AG04449 (cell line): ENCODE measurements at regions not wholly inside any gene's neighbourhood (a gene's known extent, or its start where the extent isn't known, plus 50 kb on each side); places are given as distances from the start of the nearest gene placed in this dataset.

Experiments used
- CTCF ChIA-PET: fragments of 350-600 bp; formaldehyde crosslinking; extraction: SDS; loops from one replicate; lab custom pipeline; 2021; ENCODE audit warnings: antibody characterized with exemption; lab: Yijun Ruan, JAX
- POLR2A ChIA-PET: fragments of 400-600, 350-600 bp; formaldehyde crosslinking; extraction: SDS; loops from one replicate; lab custom pipeline; 2020; ENCODE audit warnings: antibody characterized with exemption, inconsistent platforms; lab: Yijun Ruan, JAX
- DNase-seq: peaks from one replicate; pipeline ENCODE4 v3.0.0-alpha.2; 2010; ENCODE audit warnings: low read depth, low spot score
- H3K4me3 ChIP-seq: 2 replicates; pipeline ENCODE4 v1.5.1; 2011; ENCODE audit warnings: low read depth, mild to moderate bottlenecking, control low read depth, low read length
- TF ChIP-seq, protein P1 (sequence below): IDR thresholded peaks from one replicate; pipeline ENCODE4 v1.5.1; 2011; ENCODE audit warnings: mild to moderate bottlenecking, moderate library complexity, low read length, control low read depth, inconsistent platforms; ENCODE audit not compliant: insufficient read depth; ENCODE audit errors: missing control alignments

GRCh38 chr13:67351909-67352308 is 121.8 kb upstream of the PCDH9 start:
- DNase-seq, result no peak
- ChIA-PET POLR2A (no interaction called here), CTCF (no interaction called here)
- no peak overlapping the region for H3K4me3 ChIP-seq
- TF ChIP-seq, protein P1, sequence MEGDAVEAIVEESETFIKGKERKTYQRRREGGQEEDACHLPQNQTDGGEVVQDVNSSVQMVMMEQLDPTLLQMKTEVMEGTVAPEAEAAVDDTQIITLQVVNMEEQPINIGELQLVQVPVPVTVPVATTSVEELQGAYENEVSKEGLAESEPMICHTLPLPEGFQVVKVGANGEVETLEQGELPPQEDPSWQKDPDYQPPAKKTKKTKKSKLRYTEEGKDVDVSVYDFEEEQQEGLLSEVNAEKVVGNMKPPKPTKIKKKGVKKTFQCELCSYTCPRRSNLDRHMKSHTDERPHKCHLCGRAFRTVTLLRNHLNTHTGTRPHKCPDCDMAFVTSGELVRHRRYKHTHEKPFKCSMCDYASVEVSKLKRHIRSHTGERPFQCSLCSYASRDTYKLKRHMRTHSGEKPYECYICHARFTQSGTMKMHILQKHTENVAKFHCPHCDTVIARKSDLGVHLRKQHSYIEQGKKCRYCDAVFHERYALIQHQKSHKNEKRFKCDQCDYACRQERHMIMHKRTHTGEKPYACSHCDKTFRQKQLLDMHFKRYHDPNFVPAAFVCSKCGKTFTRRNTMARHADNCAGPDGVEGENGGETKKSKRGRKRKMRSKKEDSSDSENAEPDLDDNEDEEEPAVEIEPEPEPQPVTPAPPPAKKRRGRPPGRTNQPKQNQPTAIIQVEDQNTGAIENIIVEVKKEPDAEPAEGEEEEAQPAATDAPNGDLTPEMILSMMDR, result no peak

DNA sequence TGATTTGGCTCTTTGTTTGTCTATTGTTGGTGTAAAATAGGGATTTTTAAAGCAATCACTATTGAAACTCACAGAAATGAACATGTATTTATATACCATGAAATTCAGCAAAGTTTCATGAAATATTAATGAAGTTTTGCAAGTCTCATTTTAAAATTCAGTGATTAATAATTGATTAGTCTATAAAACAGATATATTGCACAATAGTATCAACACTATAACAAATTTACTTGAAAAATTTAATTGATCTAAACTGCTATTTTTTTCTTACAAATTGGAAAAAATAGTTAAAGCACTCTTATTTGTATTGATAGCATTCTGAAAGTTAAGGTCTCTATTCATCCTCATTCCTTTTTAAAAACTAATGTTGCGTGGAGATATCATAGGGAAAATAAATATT is 121.0 kb upstream of the PCDH9 start:
- TF ChIP-seq, protein P1, result no peak
- H3K4me3 ChIP-seq, result no peak overlapping the region
- ChIA-PET POLR2A (no interaction called here), CTCF (no interaction called here)
- no peak for DNase-seq

- no peak for DNase-seq
- H3K4me3 ChIP-seq, result no peak overlapping the region
- CTCF ChIA-PET, result no interaction called here
- TF ChIP-seq, protein P1, result no peak
- POLR2A ChIA-PET, result no interaction called here
These were observed 113.6 kb upstream of the PCDH9 start for GRCh38 chr13:67343777-67344176.

DNA sequence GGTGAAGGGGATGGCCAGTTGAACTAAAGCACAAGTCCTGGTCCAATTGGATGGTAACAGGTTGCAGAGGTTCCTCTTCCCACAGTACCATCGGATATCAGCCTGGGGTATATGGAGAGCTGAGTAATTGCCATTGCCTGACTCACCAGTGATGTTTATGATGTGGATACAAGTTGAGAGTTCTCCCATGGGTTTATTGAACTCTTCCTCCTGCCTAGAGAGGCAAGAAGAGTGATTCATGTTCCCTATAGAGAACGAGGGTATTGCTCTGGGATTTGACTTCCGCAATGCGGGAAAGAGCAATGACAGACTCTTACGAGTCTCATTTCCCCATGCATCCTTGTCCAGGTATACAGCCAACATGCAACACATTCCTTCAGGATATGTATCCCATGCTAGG is 111.3 kb upstream of the PCDH9 start:
- DNase-seq, result no peak
- TF ChIP-seq, protein P1, result no peak
- CTCF ChIA-PET, result no interaction called here
- H3K4me3 ChIP-seq, result no peak overlapping the region
- POLR2A ChIA-PET, result no interaction called here

GRCh38 chr13:67330149-67330548 is 100.0 kb upstream of the PCDH9 start:
- ChIA-PET POLR2A (no interaction called here), CTCF (no interaction called here)
- TF ChIP-seq, protein P1, result no peak
- no peak overlapping the region for H3K4me3 ChIP-seq
- no peak for DNase-seq

DNA sequence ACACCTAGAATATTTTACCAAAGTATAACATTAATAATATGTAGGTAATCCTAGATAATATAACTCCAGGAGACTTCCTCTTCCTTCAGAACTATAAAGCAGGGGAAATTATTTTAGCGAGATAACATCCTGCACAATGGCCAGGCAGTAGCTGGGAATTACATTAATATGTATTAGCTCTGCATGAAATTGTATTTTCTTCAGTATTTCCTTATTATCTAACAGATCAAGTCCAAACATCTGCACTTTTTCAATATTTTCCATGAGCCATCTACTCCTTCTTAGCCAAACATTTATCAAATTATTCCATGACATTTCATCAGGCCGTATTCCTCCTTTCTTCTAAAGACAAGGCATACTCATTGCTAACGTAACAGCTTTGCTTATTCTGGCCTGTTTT is 98.8 kb upstream of the PCDH9 start:
- TF ChIP-seq, protein P1, result no peak
- H3K4me3 ChIP-seq, result no peak overlapping the region
- CTCF ChIA-PET, result no interaction called here
- POLR2A ChIA-PET, result no interaction called here
- no peak for DNase-seq
